Jurkat, Clone E6-1 (cell line): ENCODE measurements at regions not wholly inside any gene's neighbourhood (a gene's known extent, or its start where the extent isn't known, plus 50 kb on each side); places are given as distances from the start of the nearest gene placed in this dataset.

ENCODE experiments used
- DNase-seq: peaks from one replicate; pipeline ENCODE4 v3.0.0-alpha.2; 2011; ENCODE audit warnings: low read depth, low spot score
- H3K4me3 ChIP-seq: 2 replicates; pipeline ENCODE4 v1.5.1; 2011; ENCODE audit warnings: mild to moderate bottlenecking, low read length, control low read depth, moderate library complexity

DNA sequence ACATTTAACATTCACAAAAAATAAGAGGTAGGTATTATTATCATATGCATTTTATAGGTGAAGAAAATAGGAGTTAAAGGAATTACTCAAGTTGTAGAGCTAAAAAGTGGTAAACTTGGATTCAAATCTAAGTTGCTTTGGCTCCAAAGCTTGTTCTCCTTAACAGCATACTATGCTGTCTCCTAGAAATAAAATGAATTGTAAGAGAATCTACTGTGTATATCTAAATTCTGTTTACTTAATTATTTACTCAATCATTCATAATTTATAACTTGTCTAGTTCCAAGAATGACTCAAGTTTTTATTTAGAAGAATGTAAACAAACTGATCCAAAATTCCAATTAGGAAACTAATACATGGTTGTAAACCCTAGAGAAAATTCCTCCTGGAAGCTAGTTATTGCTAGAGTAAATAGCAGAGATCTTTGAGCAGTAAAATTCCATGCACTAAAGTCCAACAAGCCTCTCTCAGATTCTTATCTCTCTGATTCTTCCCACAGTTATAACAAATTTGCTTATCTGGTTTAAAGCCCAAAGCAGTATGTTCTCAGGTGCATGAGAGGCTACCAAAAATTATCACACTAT lies 132.5 kb upstream of the DPT start:
- no peak overlapping the region for H3K4me3 ChIP-seq
- no peak for DNase-seq

DNA sequence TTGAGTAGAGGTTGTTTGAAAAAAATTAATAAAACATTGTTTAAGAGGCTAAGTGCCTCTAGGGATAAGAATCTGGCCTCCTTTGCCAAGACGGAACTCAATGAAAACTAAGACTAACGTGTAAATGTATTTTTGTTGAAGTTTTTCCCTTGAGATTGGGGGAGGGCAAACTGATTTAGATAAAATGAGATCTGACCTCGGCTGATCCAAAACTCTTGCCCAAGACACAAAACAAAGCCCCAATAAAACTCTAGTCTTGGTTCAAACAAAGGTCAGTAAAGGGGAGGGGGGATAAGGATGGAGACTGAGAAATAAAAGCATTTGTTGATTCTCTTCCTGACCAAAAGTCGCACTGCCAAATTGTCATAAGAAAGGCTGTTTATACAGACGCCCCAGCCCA lies 134.8 kb upstream of the DPT start:
- no peak for DNase-seq

DNA sequence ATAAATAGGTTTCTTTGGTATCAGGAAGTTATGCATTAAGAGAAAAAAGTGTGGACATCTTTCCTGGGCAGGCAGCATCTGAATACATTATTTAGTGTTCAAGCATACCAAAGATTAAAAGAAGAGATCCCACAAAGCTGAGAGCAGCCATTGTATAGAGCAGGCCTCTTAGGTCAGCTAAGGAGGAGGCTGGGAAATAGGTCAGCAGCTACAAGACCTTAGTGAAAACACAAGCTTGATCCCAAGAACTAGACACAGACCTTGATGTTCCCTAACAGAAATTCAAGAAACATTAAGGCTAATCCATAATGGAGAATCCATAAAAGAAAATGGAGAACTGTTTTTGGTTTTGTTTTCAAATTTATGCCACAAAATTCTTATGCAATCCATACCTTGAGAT lies 135.3 kb upstream of the DPT start:
- DNase-seq: no peak
- no peak overlapping the region for H3K4me3 ChIP-seq

More for the DNA sequence above, 134.8 kb upstream of the DPT start:
- H3K4me3 ChIP-seq: no peak overlapping the region

DNA sequence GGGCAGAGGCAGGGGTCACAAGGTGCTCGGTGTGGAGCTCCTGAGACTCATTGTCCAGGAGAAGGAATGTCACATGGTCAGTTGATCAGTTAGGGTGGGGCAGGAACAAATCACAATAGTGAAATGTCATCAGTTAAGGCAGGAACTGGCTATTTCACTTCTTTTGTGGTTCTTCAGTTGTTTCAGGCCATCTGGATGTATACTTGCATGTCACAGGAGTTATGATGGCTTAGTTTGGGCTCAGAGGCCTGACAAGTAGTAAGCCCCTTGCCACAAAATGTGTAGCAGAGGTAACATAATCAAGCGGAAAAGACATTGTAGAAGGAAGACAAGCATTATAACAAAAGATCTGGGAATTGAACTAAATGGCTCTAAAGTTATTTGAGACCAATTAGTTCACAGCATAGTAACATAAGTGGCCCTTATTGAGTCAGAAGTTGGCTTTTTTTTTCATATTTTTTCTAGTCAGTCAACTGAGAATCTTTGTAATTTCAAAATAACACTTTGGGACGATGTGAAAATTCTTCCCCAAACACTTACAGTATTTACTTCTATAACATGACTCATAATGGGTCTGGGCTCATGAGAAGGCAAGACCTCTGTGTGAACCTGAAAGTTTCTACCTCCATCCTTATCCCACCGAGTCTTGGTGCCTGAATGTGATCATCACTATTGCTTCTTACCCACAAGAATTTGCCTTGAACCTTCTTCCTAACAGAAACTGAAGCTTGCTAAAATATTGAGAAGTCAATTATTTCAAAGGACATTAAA lies 137.0 kb upstream of the DPT start:
- no peak for DNase-seq
- H3K4me3 ChIP-seq: no peak overlapping the region

DNA sequence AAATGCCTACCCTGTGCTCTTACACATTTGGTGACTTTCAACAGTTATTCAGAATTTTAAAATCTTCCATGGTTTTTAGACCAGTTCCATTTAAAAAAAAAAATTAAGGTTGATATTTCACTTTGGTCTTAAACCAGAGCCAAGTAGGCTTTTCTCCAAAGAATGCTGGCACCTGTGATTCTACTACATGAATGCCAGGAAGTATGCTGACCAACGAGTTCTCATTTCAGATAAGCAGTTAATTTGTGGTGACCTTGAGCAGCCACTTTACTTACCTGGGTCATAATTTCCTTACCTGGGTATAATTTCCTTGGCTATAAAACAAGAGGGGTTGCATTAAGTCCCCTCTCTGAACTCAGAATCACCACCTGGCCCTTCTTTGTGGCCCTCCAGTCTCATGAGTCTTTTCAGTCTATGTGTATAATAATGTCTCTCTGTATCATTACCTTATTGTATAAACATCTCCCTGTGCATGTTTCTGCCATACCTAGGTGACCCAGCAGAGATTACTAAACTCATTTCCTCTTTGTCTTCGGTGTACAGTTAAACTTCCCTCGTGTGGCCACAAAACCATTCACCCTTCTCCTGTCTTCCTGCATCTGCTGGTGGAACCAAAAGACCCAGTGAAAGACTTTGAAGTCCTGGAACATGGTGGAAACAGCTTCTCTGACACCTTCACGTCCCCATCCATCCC lies 139.1 kb upstream of the DPT start:
- peak; percentile 10 for DNase-seq
- H3K4me3 ChIP-seq: no peak overlapping the region

DNA sequence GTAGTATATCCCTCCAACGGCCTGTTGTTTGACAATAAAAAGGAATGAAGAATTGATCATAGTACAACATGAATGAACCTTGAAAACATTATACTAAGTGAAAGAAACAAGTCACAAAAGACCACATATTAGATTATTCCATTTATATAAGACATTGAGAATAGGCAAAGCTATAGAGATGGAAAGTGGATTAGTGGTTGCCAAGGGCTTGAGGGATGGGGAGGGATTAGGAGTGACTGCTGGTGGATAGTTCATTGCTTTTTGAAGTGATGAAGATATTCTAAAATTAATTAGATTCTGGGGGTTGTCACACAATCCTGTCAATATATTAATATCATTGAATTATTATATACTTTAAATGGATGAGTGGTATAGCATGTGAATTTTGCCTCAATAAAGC lies 142.5 kb upstream of the DPT start:
- DNase-seq: no peak

DNA sequence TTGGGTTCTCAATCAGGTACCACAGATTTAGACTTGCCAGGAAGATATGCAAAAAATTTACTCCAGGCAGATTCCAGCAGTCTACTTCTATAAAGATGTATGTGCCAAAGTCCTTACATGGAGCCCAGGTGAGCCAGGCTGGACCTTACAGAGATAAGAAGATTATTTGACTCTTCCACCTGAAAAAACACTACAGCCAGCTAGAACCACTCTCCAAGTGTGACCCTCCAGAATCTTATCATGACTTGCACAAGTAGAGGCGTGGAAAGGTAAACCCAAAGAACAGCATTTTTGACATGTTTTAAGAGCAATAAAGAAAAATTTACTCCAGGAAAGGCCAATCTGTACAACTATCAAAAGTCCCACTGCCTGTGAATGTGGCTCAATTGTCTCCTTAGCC lies 146.8 kb upstream of the DPT start:
- H3K4me3 ChIP-seq: no peak overlapping the region
- DNase-seq: no peak

More for the DNA sequence above, 142.5 kb upstream of the DPT start:
- H3K4me3 ChIP-seq: no peak overlapping the region

DNA sequence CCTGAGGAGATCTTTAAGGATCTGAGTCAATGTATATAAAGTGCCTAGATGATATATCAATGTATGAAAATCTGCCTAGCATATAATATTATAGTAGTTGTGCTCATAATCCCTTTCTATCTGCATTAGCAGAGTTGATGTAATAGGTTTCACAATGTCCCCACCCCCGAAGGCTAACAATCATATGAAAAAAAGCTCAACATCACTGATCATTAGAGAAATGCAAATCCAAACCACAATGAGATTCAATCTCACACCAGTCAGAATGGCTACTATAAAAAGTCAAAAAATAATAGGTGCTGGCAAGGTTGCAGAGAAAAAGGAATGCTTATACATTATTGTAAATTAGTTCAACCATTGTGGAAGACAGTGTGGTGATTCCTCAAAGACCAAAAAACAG lies 147.8 kb upstream of the DPT start:
- DNase-seq: no peak
- H3K4me3 ChIP-seq: no peak overlapping the region

DNA sequence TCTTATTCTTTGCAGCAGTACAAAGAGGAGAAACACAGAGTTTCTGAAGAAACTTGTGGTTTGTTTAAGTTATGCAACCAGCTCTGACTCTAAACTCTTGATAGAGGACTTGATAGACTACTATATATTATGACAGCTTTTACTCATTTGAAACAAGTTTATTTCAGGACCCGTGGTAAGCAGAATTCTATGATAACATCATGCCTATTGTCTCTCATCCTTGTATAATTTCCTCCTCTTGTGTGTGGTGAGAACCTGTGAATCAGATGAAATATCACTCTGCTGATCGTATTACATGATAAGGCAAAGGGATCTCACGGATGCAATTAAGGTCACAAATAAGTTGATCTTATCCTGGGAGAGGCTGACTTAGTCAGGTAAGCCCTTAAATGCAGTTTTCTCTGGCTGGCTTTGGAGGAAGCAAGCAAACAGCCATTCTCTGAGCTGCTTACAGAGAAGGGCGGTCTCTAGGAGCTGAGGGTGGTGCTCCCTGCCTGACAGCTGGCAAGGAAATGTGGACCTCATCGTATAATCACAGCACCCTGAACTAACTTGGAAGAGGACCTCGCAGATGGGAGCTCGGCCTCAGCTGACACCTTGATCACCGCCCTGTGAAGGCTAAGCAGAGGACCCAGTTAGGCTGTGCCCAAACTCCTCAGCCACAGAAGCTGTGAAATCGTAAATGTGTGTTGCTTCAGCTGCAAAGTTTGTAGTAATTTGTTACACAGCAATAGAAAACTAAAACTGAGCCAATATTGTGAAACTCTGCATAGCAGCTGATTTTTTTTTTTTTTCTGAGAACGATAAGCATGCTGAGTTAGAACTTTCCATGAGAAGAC lies 151.1 kb upstream of the DPT start:
- no peak overlapping the region for H3K4me3 ChIP-seq
- DNase-seq: no peak

DNA sequence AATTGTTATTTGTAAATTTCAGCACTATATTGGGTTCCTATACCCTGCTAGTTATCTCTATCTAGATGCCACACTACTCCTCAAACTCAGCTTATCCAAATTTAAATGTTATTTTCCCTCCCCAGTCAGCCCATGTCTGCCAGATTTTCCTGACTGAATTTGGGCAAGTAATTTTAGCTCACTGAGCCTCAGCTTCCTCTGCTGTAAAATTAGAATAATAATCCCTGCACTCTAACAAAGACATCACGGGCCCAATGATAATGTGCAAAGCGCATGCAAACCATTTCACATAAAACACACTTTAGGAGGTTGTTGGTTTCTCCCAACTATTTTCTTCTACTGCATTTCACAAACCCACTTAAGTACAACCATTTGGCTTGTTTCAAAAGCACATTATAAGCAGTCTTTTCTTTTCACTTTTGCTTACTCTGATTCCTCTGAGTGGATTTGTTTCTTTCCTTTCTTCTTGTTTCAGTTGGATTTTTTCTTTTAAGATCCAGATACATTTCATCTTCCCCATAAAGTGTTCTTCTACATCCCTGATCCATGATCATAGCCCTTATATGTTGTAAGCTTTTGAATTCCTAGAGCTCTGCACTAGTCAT lies 152.8 kb upstream of the DPT start:
- H3K4me3 ChIP-seq: no peak overlapping the region
- no peak for DNase-seq

DNA sequence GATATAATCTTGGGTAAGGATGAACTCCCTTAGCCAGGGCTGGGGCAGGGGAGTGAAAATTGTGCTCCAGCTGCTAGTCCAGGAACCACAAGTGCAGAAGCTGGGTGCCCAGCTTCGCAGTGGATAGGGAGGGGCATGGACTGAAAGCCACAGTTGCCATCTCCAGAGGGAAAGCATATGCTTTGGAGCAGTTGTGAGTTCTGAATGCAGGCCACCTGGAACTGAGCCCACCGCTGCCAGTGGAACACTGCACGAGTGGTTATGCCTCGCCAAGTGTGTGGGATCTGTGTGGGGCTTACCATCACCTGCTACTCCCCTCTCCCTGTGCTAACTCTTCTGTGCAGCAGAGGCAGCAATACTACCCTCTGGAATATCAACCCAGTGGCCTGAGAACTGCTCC lies 158.4 kb upstream of the DPT start:
- DNase-seq: no peak
- H3K4me3 ChIP-seq: no peak overlapping the region

DNA sequence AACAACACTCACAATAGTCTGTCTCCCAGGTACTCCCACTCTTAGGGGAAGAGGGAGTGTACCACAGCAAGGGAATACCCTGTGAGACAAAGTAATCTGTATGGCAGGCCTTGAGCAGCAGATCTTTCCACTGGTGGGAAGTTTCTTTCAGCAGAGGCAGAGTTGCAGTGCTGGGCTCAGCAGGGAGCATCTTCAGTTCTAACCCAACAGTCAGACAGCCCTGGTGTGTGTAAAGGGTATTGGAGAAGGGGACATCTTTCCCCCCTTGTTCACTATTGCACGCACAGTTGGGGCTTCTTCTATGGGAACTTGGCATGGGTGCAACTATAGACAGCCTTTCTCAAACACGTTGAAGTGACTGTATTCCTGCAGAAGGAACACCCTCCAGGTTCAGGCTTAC lies 159.4 kb upstream of the DPT start:
- no peak overlapping the region for H3K4me3 ChIP-seq
- DNase-seq: no peak

DNA sequence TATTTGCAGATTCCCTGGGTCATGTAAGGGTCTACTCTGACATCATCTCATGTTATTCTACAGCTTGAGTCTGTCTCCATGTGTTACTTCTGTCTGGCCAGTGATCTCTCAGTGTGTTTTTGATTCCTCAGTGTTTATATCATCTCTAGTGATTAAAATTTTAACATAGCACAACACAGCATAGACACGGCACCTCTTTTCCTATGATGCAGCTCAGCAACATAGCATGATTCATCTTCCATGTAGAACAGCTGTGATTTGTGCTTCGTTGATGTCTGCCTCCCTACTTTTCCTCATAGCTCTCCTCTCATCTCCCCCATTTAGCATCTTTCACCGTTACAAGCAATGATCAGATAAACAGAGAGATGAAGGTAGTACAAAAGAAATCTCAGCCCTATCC lies 163.9 kb upstream of the DPT start:
- DNase-seq: no peak

DNA sequence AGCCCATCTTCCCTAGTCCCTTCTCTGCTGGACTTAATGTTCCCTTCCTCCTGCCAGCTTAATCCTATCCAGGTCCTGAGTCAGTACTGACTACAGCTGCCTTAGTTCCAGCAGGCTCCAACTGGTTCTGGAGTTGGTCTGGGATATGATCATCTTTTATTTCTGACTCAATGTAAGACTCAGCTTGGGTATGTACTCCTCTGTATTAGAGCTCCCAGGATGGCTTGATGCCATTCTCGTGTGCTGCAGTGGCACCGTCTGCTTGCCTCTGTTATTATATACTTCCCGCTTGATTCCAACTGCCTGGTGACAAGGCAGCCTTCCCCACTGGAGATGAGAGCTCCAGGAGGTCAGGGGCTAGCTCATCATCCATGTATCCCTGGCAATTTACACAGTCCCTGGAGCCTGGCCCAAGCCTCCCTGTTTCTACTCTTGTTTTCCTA lies 164.4 kb upstream of the DPT start:
- H3K4me3 ChIP-seq: no peak overlapping the region
- DNase-seq: no peak

More for the DNA sequence above, 163.9 kb upstream of the DPT start:
- no peak overlapping the region for H3K4me3 ChIP-seq

DNA sequence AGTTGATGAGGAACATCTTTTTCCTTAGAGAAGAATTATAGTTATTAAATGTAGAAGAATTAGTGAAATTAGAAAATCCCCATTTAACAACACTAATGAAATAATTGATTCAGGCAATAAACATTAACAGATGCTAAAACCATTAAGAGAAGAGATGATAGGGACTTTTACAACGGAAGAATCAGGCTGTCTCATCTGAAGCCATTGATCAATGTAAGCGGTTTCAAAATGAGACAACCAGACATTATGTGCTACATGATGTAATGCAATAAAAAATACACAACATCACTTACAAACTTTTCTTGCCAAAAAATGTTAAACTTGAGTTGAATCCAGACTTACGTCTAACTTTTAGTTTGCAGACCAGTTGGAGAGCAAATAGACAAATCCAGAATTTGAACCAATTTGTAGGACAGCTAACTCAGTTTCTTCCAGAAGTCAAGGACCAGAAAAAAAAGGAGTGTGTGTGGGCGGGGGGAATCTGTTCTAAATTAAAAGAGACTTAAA lies 165.4 kb upstream of the DPT start:
- DNase-seq: no peak
- no peak overlapping the region for H3K4me3 ChIP-seq

DNA sequence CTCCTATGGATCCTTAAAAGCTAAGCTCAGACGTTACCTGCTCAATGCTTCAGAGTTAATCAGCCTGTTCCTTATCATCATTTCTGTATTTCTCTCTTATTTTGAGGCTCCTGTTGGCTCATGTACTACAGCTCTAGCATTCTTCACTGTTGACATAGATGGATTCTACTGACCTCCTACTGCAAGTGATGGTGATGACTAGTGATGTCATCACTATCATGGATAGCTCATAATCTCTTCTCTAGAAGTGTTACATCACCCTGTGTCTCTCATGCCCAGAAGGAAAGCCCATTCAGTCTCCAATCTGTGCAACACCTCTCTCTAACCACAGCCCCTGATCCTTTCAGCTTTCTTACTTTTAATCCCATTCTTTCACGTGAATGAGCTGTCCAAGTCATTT lies 168.2 kb upstream of the DPT start:
- no peak overlapping the region for H3K4me3 ChIP-seq
- no peak for DNase-seq

DNA sequence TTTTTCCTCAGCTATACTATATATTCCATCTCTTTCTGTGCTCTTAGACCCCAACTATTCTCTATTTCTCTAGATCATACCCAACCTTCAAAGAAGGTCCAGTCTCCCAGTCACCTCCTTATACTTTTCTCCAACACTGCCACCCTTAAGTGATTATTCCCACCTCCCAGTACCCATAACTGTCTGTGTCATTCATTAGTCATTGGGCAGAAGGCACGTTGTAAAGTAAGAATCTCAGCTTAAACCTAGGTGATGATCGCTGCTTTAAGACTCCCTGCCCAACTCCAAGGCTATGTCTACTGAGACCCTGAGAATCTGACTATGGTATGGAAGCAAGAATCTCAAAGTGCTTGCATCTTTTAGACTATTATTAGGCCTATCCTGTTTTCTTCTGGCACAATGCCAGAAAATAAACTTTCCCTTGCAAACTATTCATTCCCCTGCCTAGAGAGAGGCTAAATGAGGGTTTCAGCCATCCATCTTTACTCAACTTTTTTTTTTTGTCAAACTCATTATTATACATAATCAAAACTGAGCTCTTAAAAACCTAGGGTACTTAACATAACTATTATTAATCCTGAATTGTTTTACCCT lies 174.3 kb upstream of the DPT start:
- DNase-seq: no peak
- no peak overlapping the region for H3K4me3 ChIP-seq

DNA sequence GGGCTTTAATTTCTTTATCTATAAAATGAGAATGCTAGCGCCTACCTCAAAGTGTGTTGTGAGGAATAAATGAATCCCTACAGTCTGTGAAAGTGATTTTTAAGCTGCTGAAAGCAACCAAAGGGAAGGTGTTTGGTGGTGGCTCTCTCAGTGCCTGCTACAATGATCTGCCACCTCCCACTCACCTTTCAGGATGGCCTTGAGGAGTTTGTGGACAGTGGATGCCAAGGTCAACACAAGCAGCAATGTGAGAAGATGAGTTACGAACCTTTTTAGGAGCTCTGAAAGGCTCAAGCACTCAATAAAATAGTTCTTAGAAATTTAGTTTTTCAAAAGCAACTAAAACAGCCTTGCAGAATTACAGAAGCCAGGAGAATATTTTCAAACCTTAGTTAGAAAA lies 176.6 kb upstream of the DPT start:
- DNase-seq: no peak
- H3K4me3 ChIP-seq: no peak overlapping the region

DNA sequence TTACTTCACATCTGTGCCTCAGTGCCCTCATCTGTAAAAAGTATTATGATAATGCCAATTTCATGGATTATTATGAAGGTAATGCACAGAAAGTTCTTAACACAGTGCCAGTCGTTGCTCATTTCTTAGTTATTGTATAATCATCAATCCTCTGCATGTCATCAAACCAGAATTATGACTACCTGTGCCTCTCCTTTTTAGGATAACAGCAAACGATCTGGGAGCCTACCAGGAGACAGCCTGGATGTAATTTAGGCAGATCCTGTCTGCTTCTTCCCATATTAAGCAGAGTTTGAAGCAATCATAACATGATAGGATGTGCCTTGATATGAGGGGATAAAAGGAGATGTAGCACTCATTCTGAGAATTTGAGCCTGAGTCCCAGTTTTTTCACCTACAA lies 177.4 kb upstream of the DPT start:
- no peak for DNase-seq
- no peak overlapping the region for H3K4me3 ChIP-seq
